ENCODE measurements at regions not wholly inside any gene's neighbourhood (a gene's known extent, or its start where the extent isn't known, plus 50 kb on each side); places are given as distances from the start of the nearest gene placed in this dataset.
"Not testable (repeated sequence)": the region's sequence is repeated elsewhere in the genome, so short reads cannot be mapped to it uniquely, and the experiment has no call there.

GRCh38 chrX:437661-438390, 51.1 kb upstream of the PPP2R3B start:
- DNase-seq (ENCODE audit: low spot score) = no peak

- no peak for DNase-seq (ENCODE audit: low spot score)
Measured at GRCh38 chrX:439241-439640, 52.5 kb upstream of the PPP2R3B start.

- DNase-seq (ENCODE audit: low spot score) = no peak
Measured at GRCh38 chrX:439719-440118, 53.0 kb upstream of the PPP2R3B start.

- DNase-seq (ENCODE audit: low spot score) = no peak
Measured at GRCh38 chrX:440636-441035, 53.9 kb upstream of the PPP2R3B start.

GRCh38 chrX:443536-444210, 57.0 kb upstream of the PPP2R3B start:
- DNase-seq (ENCODE audit: low spot score) = no peak

- no peak for DNase-seq (ENCODE audit: low spot score)
Measured at GRCh38 chrX:444305-444704, 57.6 kb upstream of the PPP2R3B start.

GRCh38 chrX:445727-446126, 59.0 kb upstream of the PPP2R3B start:
- DNase-seq (ENCODE audit: low spot score) = no peak

GRCh38 chrX:446245-446644, 59.5 kb upstream of the PPP2R3B start:
- no peak for DNase-seq (ENCODE audit: low spot score)

- no peak for DNase-seq (ENCODE audit: low spot score)
Measured at GRCh38 chrX:447052-447451, 60.3 kb upstream of the PPP2R3B start.

GRCh38 chrX:451750-452149, 65.0 kb upstream of the PPP2R3B start:
- not testable (repeated sequence) for DNase-seq (ENCODE audit: low spot score)

- no peak for DNase-seq (ENCODE audit: low spot score)
Measured at GRCh38 chrX:452598-452997, 65.9 kb upstream of the PPP2R3B start.

- DNase-seq (ENCODE audit: low spot score) = not testable (repeated sequence)
Measured at GRCh38 chrX:454514-454913, 67.8 kb upstream of the PPP2R3B start.

- no peak for DNase-seq (ENCODE audit: low spot score)
Measured at GRCh38 chrX:455199-455598, 68.5 kb upstream of the PPP2R3B start.

GRCh38 chrX:455673-456072, 69.0 kb upstream of the PPP2R3B start:
- DNase-seq (ENCODE audit: low spot score) = no peak

GRCh38 chrX:456146-456545, 69.4 kb upstream of the PPP2R3B start:
- no peak for DNase-seq (ENCODE audit: low spot score)

- no peak for DNase-seq (ENCODE audit: low spot score)
Measured at GRCh38 chrX:456551-457291, 70.0 kb upstream of the PPP2R3B start.

GRCh38 chrX:457292-457679, 70.6 kb upstream of the PPP2R3B start:
- DNase-seq (ENCODE audit: low spot score) = no peak

- DNase-seq (ENCODE audit: low spot score) = no peak
Measured at GRCh38 chrX:458631-459061, 71.9 kb upstream of the PPP2R3B start.

GRCh38 chrX:459611-460010, 72.9 kb upstream of the PPP2R3B start:
- no peak for DNase-seq (ENCODE audit: low spot score)

GRCh38 chrX:460116-460515, 73.4 kb upstream of the PPP2R3B start:
- DNase-seq (ENCODE audit: low spot score) = no peak

GRCh38 chrX:460823-461640, 74.3 kb upstream of the PPP2R3B start:
- no peak for DNase-seq (ENCODE audit: low spot score)

GRCh38 chrX:462853-463252, 76.1 kb upstream of the PPP2R3B start:
- DNase-seq (ENCODE audit: low spot score) = no peak

Data from AG08395 (cell line).